ENCODE measurements at regions not wholly inside any gene's neighbourhood (a gene's known extent, or its start where the extent isn't known, plus 50 kb on each side); places are given as distances from the start of the nearest gene placed in this dataset.

DNA sequence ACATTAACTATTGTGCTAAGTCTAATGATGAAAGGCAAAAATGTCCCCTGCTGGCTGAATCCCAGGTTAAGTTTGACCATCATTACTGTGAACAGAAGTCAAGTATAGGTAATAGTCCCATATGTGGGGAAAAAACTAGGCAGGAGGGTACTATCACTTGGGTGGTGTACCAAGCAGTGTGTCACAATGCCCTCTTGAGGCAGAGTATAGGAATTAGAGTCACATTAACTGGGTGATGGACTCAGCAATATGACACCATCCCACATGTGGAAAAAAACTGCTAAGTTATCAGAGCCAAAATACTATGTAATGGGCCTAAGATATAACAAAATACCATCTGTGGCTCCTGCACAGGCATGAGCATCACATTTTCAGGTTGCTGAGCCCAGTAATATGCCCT is 962.5 kb upstream of the AMELY start:
- no peak overlapping the region for H3K9ac ChIP-seq (ENCODE audit: insufficient read depth, low read length, poor library complexity, severe bottlenecking)
- H2AFZ ChIP-seq (ENCODE audit: insufficient read depth, low read depth, low read length, poor library complexity, severe bottlenecking), result no peak overlapping the region
- Mint-ChIP-seq H3K9me3 (no peaks in the 10 kb centered on the region), H3K36me3 (no peaks in the 10 kb centered on the region), H3K27ac (no peak overlapping the region), H3K4me1 (no peaks in the 10 kb centered on the region), H3K27me3 (ENCODE audit: low read depth in 3 of 3) (no peaks in the 10 kb centered on the region), H3K4me3 (no peak overlapping the region)
- H3K79me2 ChIP-seq (ENCODE audit: insufficient read depth, low read length), result no peaks in the 10 kb centered on the region
- H3K27me3 ChIP-seq (ENCODE audit: control insufficient read depth in 2 of 2, insufficient read depth in 2 of 2, low read length in 2 of 2), result no peaks in the 10 kb centered on the region
- TF ChIP-seq, protein P1, sequence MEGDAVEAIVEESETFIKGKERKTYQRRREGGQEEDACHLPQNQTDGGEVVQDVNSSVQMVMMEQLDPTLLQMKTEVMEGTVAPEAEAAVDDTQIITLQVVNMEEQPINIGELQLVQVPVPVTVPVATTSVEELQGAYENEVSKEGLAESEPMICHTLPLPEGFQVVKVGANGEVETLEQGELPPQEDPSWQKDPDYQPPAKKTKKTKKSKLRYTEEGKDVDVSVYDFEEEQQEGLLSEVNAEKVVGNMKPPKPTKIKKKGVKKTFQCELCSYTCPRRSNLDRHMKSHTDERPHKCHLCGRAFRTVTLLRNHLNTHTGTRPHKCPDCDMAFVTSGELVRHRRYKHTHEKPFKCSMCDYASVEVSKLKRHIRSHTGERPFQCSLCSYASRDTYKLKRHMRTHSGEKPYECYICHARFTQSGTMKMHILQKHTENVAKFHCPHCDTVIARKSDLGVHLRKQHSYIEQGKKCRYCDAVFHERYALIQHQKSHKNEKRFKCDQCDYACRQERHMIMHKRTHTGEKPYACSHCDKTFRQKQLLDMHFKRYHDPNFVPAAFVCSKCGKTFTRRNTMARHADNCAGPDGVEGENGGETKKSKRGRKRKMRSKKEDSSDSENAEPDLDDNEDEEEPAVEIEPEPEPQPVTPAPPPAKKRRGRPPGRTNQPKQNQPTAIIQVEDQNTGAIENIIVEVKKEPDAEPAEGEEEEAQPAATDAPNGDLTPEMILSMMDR (IDR thresholded peaks at IDR 0.05), result no peak
- H4K20me1 ChIP-seq (ENCODE audit: insufficient read depth, low read length), result no peaks in the 10 kb centered on the region
- no peak overlapping the region for H3K4me2 ChIP-seq (replicated peaks; ENCODE audit: extremely low read depth, low read length, poor library complexity, severe bottlenecking)
- no peak overlapping the region for H3K27ac ChIP-seq (ENCODE audit: low read depth in 1 of 2, low read length in 2 of 2)
- H3K9me3 ChIP-seq (replicated peaks in 1 of 2; ENCODE audit: control insufficient read depth in 1 of 2, insufficient read depth in 1 of 2, low read length in 2 of 2), result no peaks in the 10 kb centered on the region
- H3K4me1 ChIP-seq (ENCODE audit: control insufficient read depth in 1 of 2, insufficient read depth in 2 of 2, low read length in 2 of 2), result no peaks in the 10 kb centered on the region
- no peak overlapping the region for H3K4me3 ChIP-seq (replicated peaks in 1 of 3; ENCODE audit: low read depth in 2 of 3, low read length in 3 of 3)
- peak in 2 of 3 donors; percentile 0 to 4 for DNase-seq
- intact Hi-C loops (cut with micrococcal nuclease), result no loop called here
- no peaks in the 10 kb centered on the region for H3K36me3 ChIP-seq (replicated peaks in 1 of 2; ENCODE audit: control insufficient read depth in 1 of 2, insufficient read depth in 2 of 2, low read length in 2 of 2)

DNA sequence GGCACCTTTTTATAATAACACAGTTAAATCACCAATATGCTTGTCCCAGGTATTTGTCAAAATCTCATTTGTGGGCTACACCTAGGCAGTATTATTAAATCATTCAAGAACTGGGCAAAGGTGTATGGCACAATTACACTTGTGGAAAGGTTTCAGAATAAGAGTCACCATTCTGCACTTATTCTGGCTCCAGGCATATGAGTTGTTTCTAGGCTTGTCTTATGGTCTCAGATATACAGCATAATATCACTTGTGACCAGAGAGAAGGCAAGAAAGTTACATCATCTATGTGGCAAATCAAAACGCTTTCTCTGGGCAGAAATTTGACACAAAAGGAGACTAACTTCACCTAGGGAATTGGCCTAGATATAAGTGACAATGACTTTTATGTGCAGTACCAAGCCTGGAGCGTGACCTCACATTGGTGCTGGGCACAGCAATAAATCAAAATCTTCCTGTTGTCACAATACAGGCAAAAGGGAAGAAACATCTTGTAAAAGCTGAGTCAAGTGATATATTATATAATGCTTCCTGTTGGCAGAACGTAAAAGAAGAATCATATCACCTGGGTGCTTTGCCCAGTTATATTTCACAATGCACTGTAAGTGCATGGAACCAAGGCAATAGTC is 959.9 kb upstream of the AMELY start:
- Mint-ChIP-seq H3K27me3 (ENCODE audit: low read depth in 3 of 3) (no peaks in the 10 kb centered on the region), H3K27ac (no peak overlapping the region), H3K4me1 (no peaks in the 10 kb centered on the region), H3K36me3 (no peaks in the 10 kb centered on the region), H3K4me3 (no peak overlapping the region), H3K9me3 (no peaks in the 10 kb centered on the region)
- H3K9ac ChIP-seq (ENCODE audit: insufficient read depth, low read length, poor library complexity, severe bottlenecking), result no peak overlapping the region
- no peak overlapping the region for H3K4me3 ChIP-seq (replicated peaks in 1 of 3; ENCODE audit: low read depth in 2 of 3, low read length in 3 of 3)
- H3K9me3 ChIP-seq (replicated peaks in 1 of 2; ENCODE audit: control insufficient read depth in 1 of 2, insufficient read depth in 1 of 2, low read length in 2 of 2), result no peaks in the 10 kb centered on the region
- H3K4me2 ChIP-seq (replicated peaks; ENCODE audit: extremely low read depth, low read length, poor library complexity, severe bottlenecking), result no peak overlapping the region
- H3K27me3 ChIP-seq (ENCODE audit: control insufficient read depth in 2 of 2, insufficient read depth in 2 of 2, low read length in 2 of 2), result no peaks in the 10 kb centered on the region
- no peaks in the 10 kb centered on the region for H3K36me3 ChIP-seq (replicated peaks in 1 of 2; ENCODE audit: control insufficient read depth in 1 of 2, insufficient read depth in 2 of 2, low read length in 2 of 2)
- H3K79me2 ChIP-seq (ENCODE audit: insufficient read depth, low read length), result no peaks in the 10 kb centered on the region
- H2AFZ ChIP-seq (ENCODE audit: insufficient read depth, low read depth, low read length, poor library complexity, severe bottlenecking), result no peak overlapping the region
- TF ChIP-seq, protein P1 (IDR thresholded peaks at IDR 0.05), result no peak
- no peak for DNase-seq
- H3K4me1 ChIP-seq (ENCODE audit: control insufficient read depth in 1 of 2, insufficient read depth in 2 of 2, low read length in 2 of 2), result no peaks in the 10 kb centered on the region
- no CpG with 5 or more reads among the region's 3 CpGs for WGBS (ENCODE audit: insufficient coverage)
- H4K20me1 ChIP-seq (ENCODE audit: insufficient read depth, low read length), result no peaks in the 10 kb centered on the region
- intact Hi-C loops (cut with micrococcal nuclease), result no loop called here
- no peak overlapping the region for H3K27ac ChIP-seq (ENCODE audit: low read depth in 1 of 2, low read length in 2 of 2)

Measured in CD14-positive monocyte (primary cell).